Kidney (tissue), 13 donors: ENCODE measurements at regions not wholly inside any gene's neighbourhood (a gene's known extent, or its start where the extent isn't known, plus 50 kb on each side); places are given as distances from the start of the nearest gene placed in this dataset.
"Not testable (repeated sequence)": the region's sequence is repeated elsewhere in the genome, so short reads cannot be mapped to it uniquely, and the experiment has no call there.

ENCODE experiments used
- DNase-seq, 5 donors: peaks; one replicate each; pipeline ENCODE4 v3.0.0-alpha.2; 2013 to 2020
- FAIRE-seq: peaks from 2 replicates; lab custom pipeline; 2012; peaks lifted over from hg19 to GRCh38; lab: Jason Lieb, UNC
- H3K27ac ChIP-seq, 2 donors: one replicate each; pipeline ENCODE4 v1.7.0; 2013; ENCODE audit warnings: low read depth in 2 of 2, low read length in 2 of 2, inconsistent platforms in 1 of 2
- H3K27me3 ChIP-seq: one replicate; pipeline ENCODE4 v1.7.1; 2013; ENCODE audit warnings: low read length, inconsistent platforms; ENCODE audit not compliant: control insufficient read depth, insufficient read depth
- H3K36me3 ChIP-seq, 3 donors: one replicate each; pipeline versions ENCODE4 v1.7.0 to v1.7.1; 2013; ENCODE audit warnings: low read length in 3 of 3, control low read depth in 1 of 3, inconsistent platforms in 1 of 3; ENCODE audit not compliant: insufficient read depth in 3 of 3, control insufficient read depth in 2 of 3
- H3K4me1 ChIP-seq, 3 donors: one replicate each; pipeline versions ENCODE4 v1.7.0 to v1.7.1; 2013; ENCODE audit warnings: low read length in 3 of 3, inconsistent platforms in 1 of 3, low read depth in 1 of 3; ENCODE audit not compliant: control insufficient read depth in 2 of 3, insufficient read depth in 2 of 3
- H3K4me3 ChIP-seq, 3 donors: one replicate each; pipeline versions ENCODE4 v1.7.0 to v1.8.1; 2013; ENCODE audit warnings: low read length in 3 of 3, control low read depth in 1 of 3, inconsistent platforms in 1 of 3
- H3K9ac ChIP-seq, 3 donors: one replicate each; pipeline versions ENCODE4 v1.7.0 to v1.7.1; 2013; ENCODE audit warnings: low read length in 3 of 3, control low read depth in 1 of 3, inconsistent platforms in 1 of 3
- H3K9me3 ChIP-seq, 3 donors: one replicate each; pipeline versions ENCODE4 v1.7.0 to v1.7.1; 2013; ENCODE audit warnings: low read length in 3 of 3, control low read depth in 1 of 3, inconsistent platforms in 1 of 3; ENCODE audit not compliant: control insufficient read depth in 2 of 3, insufficient read depth in 1 of 3
- CTCF ChIP-seq: IDR thresholded peaks from 3 replicates; pipeline ENCODE4 v1.5.1; 2012; ENCODE audit warnings: mild to moderate bottlenecking, moderate library complexity, borderline replicate concordance; ENCODE audit not compliant: insufficient read depth; ENCODE audit errors: extremely low read depth
- intact Hi-C: fragments of 100-400 bp; cut with DNase I; formaldehyde crosslinking; loops from one replicate; pipeline ENCODE4 v1.11.1; 2022
- donor health status: control.
- donor health status: control.
- donor health status: control.
- donor health status: control.
- donor health status: control.
- donor health status: DM: yes; HTN: yes; CAD: no.
- donor health status: Normal renal cell carcinoma (clear cell type).

GRCh38 chr13:65584126-65584525 is 1646.0 kb downstream of the PCDH9 start:
- FAIRE-seq (no peak), DNase-seq (no peak)
- no peak overlapping the region for H3K4me3 ChIP-seq
- no peaks in the 10 kb centered on the region for H3K27me3 ChIP-seq
- H3K9ac ChIP-seq: no peak overlapping the region
- no peaks in the 10 kb centered on the region for H3K36me3 ChIP-seq
- H3K9me3 ChIP-seq: no peaks in the 10 kb centered on the region
- no peaks in the 10 kb centered on the region for H3K4me1 ChIP-seq
- intact Hi-C loops: no loop called here
- TF ChIP-seq CTCF: no peak
- no peak overlapping the region for H3K27ac ChIP-seq

- intact Hi-C loops: no loop called here
- Histone ChIP-seq H3K4me3 (no peak overlapping the region), H3K27ac (no peak overlapping the region), H3K9ac (no peak overlapping the region), H3K36me3 (no peaks in the 10 kb centered on the region), H3K9me3 (no peaks in the 10 kb centered on the region), H3K4me1 (no peaks in the 10 kb centered on the region), H3K27me3 (no peaks in the 10 kb centered on the region)
- DNase-seq: no peak
- no peak for TF ChIP-seq CTCF
- no peak for FAIRE-seq
Observed at GRCh38 chr13:65582160-65582559, 1648.0 kb downstream of the PCDH9 start.

GRCh38 chr13:65564561-65564960 is 1665.6 kb downstream of the PCDH9 start:
- H3K36me3 ChIP-seq, H3K27ac ChIP-seq, H3K27me3 ChIP-seq, H3K4me3 ChIP-seq, intact Hi-C loops, FAIRE-seq, H3K9me3 ChIP-seq, H3K9ac ChIP-seq, DNase-seq, H3K4me1 ChIP-seq: not testable (repeated sequence)

GRCh38 chr13:65562305-65562704 is 1667.8 kb downstream of the PCDH9 start:
- H3K27me3 ChIP-seq: no peaks in the 10 kb centered on the region
- intact Hi-C loops: no loop called here
- H3K27ac ChIP-seq: no peak overlapping the region
- DNase-seq (no peak), FAIRE-seq (no peak)
- no peak overlapping the region for H3K4me3 ChIP-seq
- H3K9ac ChIP-seq: no peak overlapping the region
- TF ChIP-seq CTCF: no peak
- no peaks in the 10 kb centered on the region for H3K9me3 ChIP-seq
- H3K4me1 ChIP-seq: no peaks in the 10 kb centered on the region
- H3K36me3 ChIP-seq: no peaks in the 10 kb centered on the region
